HG02884 (cell line): ENCODE measurements at regions not wholly inside any gene's neighbourhood (a gene's known extent, or its start where the extent isn't known, plus 50 kb on each side); places are given as distances from the start of the nearest gene placed in this dataset.
"Not testable (repeated sequence)": the region's sequence is repeated elsewhere in the genome, so short reads cannot be mapped to it uniquely, and the experiment has no call there.

Source experiments
- ATAC-seq: cut with Tn5 transposase; IDR thresholded peaks from one replicate; pipeline ENCODE4 v1.9.1; 2021; ENCODE audit warnings: mild to moderate bottlenecking, moderate library complexity; ENCODE audit not compliant: unreplicated experiment

GRCh38 chr2:61679096-61679495, 140.9 kb upstream of the XPO1 start:
- no peak for ATAC-seq

- ATAC-seq: no peak
These were observed 139.8 kb upstream of the XPO1 start for GRCh38 chr2:61677942-61678341.

- no peak for ATAC-seq
These were observed 139.2 kb upstream of the XPO1 start for GRCh38 chr2:61677306-61677705.

- ATAC-seq: no peak
These were observed 137.0 kb upstream of the XPO1 start for GRCh38 chr2:61675204-61675603.

- ATAC-seq: no peak
These were observed 133.6 kb upstream of the XPO1 start for GRCh38 chr2:61671561-61672315.

- no peak for ATAC-seq
These were observed 132.7 kb upstream of the XPO1 start for GRCh38 chr2:61670591-61671501.

- ATAC-seq: no peak
These were observed 126.0 kb upstream of the XPO1 start for GRCh38 chr2:61664190-61664589.

- ATAC-seq: no peak
These were observed 124.8 kb upstream of the XPO1 start for GRCh38 chr2:61662990-61663389.

- ATAC-seq: no peak
These were observed 122.6 kb upstream of the XPO1 start for GRCh38 chr2:61660511-61661388.

- ATAC-seq: no peak
These were observed 121.0 kb upstream of the XPO1 start for GRCh38 chr2:61658841-61659780.

- ATAC-seq: not testable (repeated sequence)
These were observed 111.8 kb upstream of the XPO1 start for GRCh38 chr2:61649946-61650345.

GRCh38 chr2:61649021-61649420, 110.9 kb upstream of the XPO1 start:
- ATAC-seq: no peak

- ATAC-seq: no peak
These were observed 108.9 kb upstream of the XPO1 start for GRCh38 chr2:61647044-61647443.

- no peak for ATAC-seq
These were observed 107.8 kb upstream of the XPO1 start for GRCh38 chr2:61645911-61646310.

GRCh38 chr2:61643153-61643552, 105.0 kb upstream of the XPO1 start:
- not testable (repeated sequence) for ATAC-seq

GRCh38 chr2:61640406-61640805, 102.2 kb upstream of the XPO1 start:
- no peak for ATAC-seq

GRCh38 chr2:61639721-61640120, 101.6 kb upstream of the XPO1 start:
- ATAC-seq: no peak

GRCh38 chr2:61636686-61637085, 98.5 kb upstream of the XPO1 start:
- ATAC-seq: no peak

GRCh38 chr2:61634512-61634911, 96.4 kb upstream of the XPO1 start:
- ATAC-seq: no peak

- ATAC-seq: no peak
These were observed 95.1 kb upstream of the XPO1 start for GRCh38 chr2:61633250-61633649.
